ENCODE measurements at regions not wholly inside any gene's neighbourhood (a gene's known extent, or its start where the extent isn't known, plus 50 kb on each side); places are given as distances from the start of the nearest gene placed in this dataset.

DNA sequence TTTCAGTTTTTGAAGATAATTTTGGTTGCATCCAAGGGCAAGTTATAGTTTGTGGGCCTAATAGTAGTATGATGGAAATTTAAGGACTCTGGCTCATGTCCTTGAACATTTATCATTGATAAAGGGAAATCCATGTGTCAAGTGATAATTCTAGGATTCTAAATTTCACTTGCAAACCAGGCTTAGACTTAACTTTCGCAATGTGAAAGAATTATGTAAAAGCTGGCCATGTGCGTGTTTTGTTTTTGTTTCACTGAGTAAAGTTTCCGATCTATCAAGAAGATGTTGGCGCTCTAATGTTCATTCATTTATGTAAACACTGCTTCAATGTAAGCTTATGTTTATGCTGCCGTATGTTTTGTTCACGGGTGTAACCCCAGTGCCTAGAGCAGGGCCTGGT, 302.0 kb downstream of the SOX4 start:
- TF ChIP-seq, protein P1, sequence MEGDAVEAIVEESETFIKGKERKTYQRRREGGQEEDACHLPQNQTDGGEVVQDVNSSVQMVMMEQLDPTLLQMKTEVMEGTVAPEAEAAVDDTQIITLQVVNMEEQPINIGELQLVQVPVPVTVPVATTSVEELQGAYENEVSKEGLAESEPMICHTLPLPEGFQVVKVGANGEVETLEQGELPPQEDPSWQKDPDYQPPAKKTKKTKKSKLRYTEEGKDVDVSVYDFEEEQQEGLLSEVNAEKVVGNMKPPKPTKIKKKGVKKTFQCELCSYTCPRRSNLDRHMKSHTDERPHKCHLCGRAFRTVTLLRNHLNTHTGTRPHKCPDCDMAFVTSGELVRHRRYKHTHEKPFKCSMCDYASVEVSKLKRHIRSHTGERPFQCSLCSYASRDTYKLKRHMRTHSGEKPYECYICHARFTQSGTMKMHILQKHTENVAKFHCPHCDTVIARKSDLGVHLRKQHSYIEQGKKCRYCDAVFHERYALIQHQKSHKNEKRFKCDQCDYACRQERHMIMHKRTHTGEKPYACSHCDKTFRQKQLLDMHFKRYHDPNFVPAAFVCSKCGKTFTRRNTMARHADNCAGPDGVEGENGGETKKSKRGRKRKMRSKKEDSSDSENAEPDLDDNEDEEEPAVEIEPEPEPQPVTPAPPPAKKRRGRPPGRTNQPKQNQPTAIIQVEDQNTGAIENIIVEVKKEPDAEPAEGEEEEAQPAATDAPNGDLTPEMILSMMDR (IDR thresholded peaks at IDR 0.05; ENCODE audit: low read length): no peak
- TF ChIP-seq EZH2 (optimal IDR thresholded peaks at IDR 0.05; ENCODE audit: low read depth, low read length) (no peak), EZH2phosphoT487 (IDR thresholded peaks at IDR 0.05; ENCODE audit: low read length) (no peak)

Data from MM.1S (cell line).